ENCODE measurements at regions not wholly inside any gene's neighbourhood (a gene's known extent, or its start where the extent isn't known, plus 50 kb on each side); places are given as distances from the start of the nearest gene placed in this dataset.

- TF ChIP-seq, protein P1, sequence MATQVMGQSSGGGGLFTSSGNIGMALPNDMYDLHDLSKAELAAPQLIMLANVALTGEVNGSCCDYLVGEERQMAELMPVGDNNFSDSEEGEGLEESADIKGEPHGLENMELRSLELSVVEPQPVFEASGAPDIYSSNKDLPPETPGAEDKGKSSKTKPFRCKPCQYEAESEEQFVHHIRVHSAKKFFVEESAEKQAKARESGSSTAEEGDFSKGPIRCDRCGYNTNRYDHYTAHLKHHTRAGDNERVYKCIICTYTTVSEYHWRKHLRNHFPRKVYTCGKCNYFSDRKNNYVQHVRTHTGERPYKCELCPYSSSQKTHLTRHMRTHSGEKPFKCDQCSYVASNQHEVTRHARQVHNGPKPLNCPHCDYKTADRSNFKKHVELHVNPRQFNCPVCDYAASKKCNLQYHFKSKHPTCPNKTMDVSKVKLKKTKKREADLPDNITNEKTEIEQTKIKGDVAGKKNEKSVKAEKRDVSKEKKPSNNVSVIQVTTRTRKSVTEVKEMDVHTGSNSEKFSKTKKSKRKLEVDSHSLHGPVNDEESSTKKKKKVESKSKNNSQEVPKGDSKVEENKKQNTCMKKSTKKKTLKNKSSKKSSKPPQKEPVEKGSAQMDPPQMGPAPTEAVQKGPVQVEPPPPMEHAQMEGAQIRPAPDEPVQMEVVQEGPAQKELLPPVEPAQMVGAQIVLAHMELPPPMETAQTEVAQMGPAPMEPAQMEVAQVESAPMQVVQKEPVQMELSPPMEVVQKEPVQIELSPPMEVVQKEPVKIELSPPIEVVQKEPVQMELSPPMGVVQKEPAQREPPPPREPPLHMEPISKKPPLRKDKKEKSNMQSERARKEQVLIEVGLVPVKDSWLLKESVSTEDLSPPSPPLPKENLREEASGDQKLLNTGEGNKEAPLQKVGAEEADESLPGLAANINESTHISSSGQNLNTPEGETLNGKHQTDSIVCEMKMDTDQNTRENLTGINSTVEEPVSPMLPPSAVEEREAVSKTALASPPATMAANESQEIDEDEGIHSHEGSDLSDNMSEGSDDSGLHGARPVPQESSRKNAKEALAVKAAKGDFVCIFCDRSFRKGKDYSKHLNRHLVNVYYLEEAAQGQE (IDR thresholded peaks at IDR 0.05; ENCODE audit: borderline replicate concordance) = no peak
- TF ChIP-seq EZH2 (IDR thresholded peaks at IDR 0.05; ENCODE audit: borderline replicate concordance, insufficient read depth, low read length, poor library complexity, severe bottlenecking) (no peak), MXI1 (conservative IDR thresholded peaks at IDR 0.05; ENCODE audit: poor library complexity, severe bottlenecking) (no peak), TAF1 (IDR thresholded peaks at IDR 0.05; ENCODE audit: low read depth) (no peak)
Measured at GRCh38 chr6:4383910-4384638, 248.7 kb upstream of the ECI2 start (continued).

DNA sequence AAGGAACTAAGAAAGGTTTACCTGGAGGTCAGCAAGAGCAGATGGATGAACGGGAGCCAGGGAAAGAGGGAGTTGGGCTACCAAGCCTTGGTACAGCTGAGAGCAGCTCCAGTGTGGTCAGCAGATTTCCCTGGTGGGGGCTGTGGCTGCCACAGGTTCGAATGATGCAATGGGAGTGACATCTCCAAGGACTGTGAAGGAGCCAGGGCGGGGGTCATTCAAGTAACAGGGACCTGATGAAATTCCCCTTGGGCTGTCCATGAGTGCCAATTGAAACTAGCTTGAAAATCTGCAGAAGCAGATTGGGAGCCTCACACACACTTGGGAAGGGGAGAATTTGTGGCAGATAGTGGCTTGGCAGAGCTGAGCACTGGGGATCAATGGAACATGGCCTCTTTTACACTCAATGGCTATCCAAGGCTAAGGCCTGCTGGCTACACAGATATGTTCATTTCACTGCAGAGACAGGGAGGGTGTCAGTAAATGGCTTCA, 247.0 kb upstream of the ECI2 start:
- Histone ChIP-seq H3K9ac (ENCODE audit: low read length) (no peak overlapping the region), H3K27me3 (ENCODE audit: insufficient read depth, low read depth, low read length) (no peaks in the 10 kb centered on the region), H3K9me3 (ENCODE audit: low read length) (no peaks in the 10 kb centered on the region), H3K4me2 (ENCODE audit: low read length) (no peak overlapping the region), H3K9me2 (ENCODE audit: insufficient read depth, low read length) (no peaks in the 10 kb centered on the region), H4K20me1 (ENCODE audit: insufficient read depth) (no peaks in the 10 kb centered on the region), H3F3A (ENCODE audit: insufficient read depth, low read length, poor library complexity, severe bottlenecking) (no peaks in the 10 kb centered on the region), H3K27ac (ENCODE audit: low read length) (no peak overlapping the region), H3K79me2 (replicated peaks; ENCODE audit: insufficient read depth, low read length) (no peaks in the 10 kb centered on the region), H3K36me3 (ENCODE audit: insufficient read depth, low read length) (no peaks in the 10 kb centered on the region), H3K4me3 (ENCODE audit: low read length) (no peak overlapping the region), H2AFZ (ENCODE audit: low read depth, low read length) (no peak overlapping the region)
- TF ChIP-seq RAD21 (conservative IDR thresholded peaks at IDR 0.05) (no peak), EZH2 (IDR thresholded peaks at IDR 0.05; ENCODE audit: borderline replicate concordance, insufficient read depth, low read length, poor library complexity, severe bottlenecking) (no peak), TAF1 (IDR thresholded peaks at IDR 0.05; ENCODE audit: low read depth) (no peak), MXI1 (conservative IDR thresholded peaks at IDR 0.05; ENCODE audit: poor library complexity, severe bottlenecking) (no peak), POLR2AphosphoS5 (IDR thresholded peaks at IDR 0.05) (no peak), SMC3 (conservative IDR thresholded peaks at IDR 0.05; ENCODE audit: poor library complexity) (no peak), CTCF (IDR thresholded peaks at IDR 0.05; ENCODE audit: poor library complexity, severe bottlenecking) (no peak), EP300 (conservative IDR thresholded peaks at IDR 0.05; ENCODE audit: poor library complexity, severe bottlenecking) (no peak)
- TF ChIP-seq, protein P1 (IDR thresholded peaks at IDR 0.05; ENCODE audit: borderline replicate concordance) = no peak
